K562 (cell line): ENCODE measurements at regions not wholly inside any gene's neighbourhood (a gene's known extent, or its start where the extent isn't known, plus 50 kb on each side); places are given as distances from the start of the nearest gene placed in this dataset.

Experiments
- ATAC-seq: fragments of 200-7000 bp; cut with Tn5 transposase; 3 replicates; pipeline ENCODE4 v1.9.1; 2020; ENCODE audit warnings: moderate library complexity
- BruUV-seq: library from RNA; stranded (reverse); fragments of 400-500 nt; replicated peaks from 2 replicates; lab custom pipeline; 2021; lab: Mats Ljungman, UMichigan
- CTCF ChIA-PET: fragments of 300-600 bp; formaldehyde crosslinking; extraction: SDS; loops from one replicate; lab custom pipeline; 2021; ENCODE audit warnings: low intra/inter-chr PET ratio; lab: Yijun Ruan, JAX
- POLR2A ChIA-PET: fragments of 300-600, 350-650 bp; sonication (Branson Sonifier 250); formaldehyde crosslinking; extraction: SDS; loops from one replicate; lab custom pipeline; 2021; ENCODE audit warnings: antibody characterized with exemption, inconsistent platforms; lab: Yijun Ruan, JAX
- DNase-seq, 4 experiments: peaks; one replicate each; pipeline versions ENCODE4 v3.0.0 to v3.0.0-alpha.2; 2011 to 2018; ENCODE audit warnings: low spot score in 3 of 4, mixed read lengths in 3 of 4; ENCODE audit errors: extremely low read depth in 1 of 4
- FAIRE-seq: peaks from 2 replicates; lab custom pipeline; 2011; peaks lifted over from hg19 to GRCh38; lab: Jason Lieb, UNC
- H2AFZ ChIP-seq: 2 replicates; pipeline ENCODE4 v1.6.0; 2011; ENCODE audit warnings: low read depth, low read length, control low read depth, inconsistent platforms
- H3K27ac ChIP-seq: fragments of 200-600 bp; 3 replicates; pipeline ENCODE4 v1.8.0; 2011; ENCODE audit warnings: low read depth, mild to moderate bottlenecking, control low read depth, inconsistent platforms, low read length, moderate library complexity, mixed read lengths; ENCODE audit errors: extremely low read depth
- H3K27me3 ChIP-seq, 2 experiments: fragments of 300-600 bp in 1 of 2; 2 replicates in 1 of 2; 3 replicates in 1 of 2; pipeline versions ENCODE4 v1.6.0 to v1.8.0; 2011; ENCODE audit warnings: inconsistent platforms in 2 of 2, low read length in 2 of 2, mild to moderate bottlenecking in 1 of 2, mixed read lengths in 1 of 2, moderate library complexity in 1 of 2; ENCODE audit not compliant: control insufficient read depth in 2 of 2, insufficient read depth in 2 of 2
- H3K36me3 ChIP-seq: fragments of 300-600 bp; 3 replicates; pipeline ENCODE4 v1.8.0; 2011; ENCODE audit warnings: mild to moderate bottlenecking, low read length, inconsistent platforms; ENCODE audit not compliant: control insufficient read depth, insufficient read depth
- H3K4me1 ChIP-seq, 2 experiments: fragments of 200-600 bp in 1 of 2; replicated peaks in 1 of 2; 2 replicates in 1 of 2; 3 replicates in 1 of 2; pipeline versions ENCODE4 v1.5.1 to v1.8.0; 2011; ENCODE audit warnings: inconsistent platforms in 2 of 2, low read length in 2 of 2, mild to moderate bottlenecking in 1 of 2, mixed read lengths in 1 of 2, moderate library complexity in 1 of 2; ENCODE audit not compliant: control insufficient read depth in 2 of 2, insufficient read depth in 2 of 2
- H3K4me2 ChIP-seq: 2 replicates; pipeline ENCODE4 v1.6.1; 2011; ENCODE audit warnings: low read length, control low read depth, inconsistent platforms, mixed read lengths; ENCODE audit not compliant: insufficient read depth
- H3K4me3 ChIP-seq: fragments of 200-600 bp; sonication (generic), shearing (Covaris generic); 2 replicates; pipeline ENCODE4 v1.5.1; 2016; ENCODE audit warnings: control low read depth, inconsistent platforms
- H3K79me2 ChIP-seq: fragments of 200-600 bp; 3 replicates; pipeline ENCODE4 v1.8.0; 2011; ENCODE audit warnings: low read length, inconsistent platforms; ENCODE audit not compliant: control insufficient read depth, insufficient read depth
- H3K9ac ChIP-seq, 2 experiments: 2 replicates each; pipeline versions ENCODE4 v1.6.0 to v1.6.1; 2011; ENCODE audit warnings: low read depth in 2 of 2, low read length in 2 of 2, control low read depth in 1 of 2, inconsistent platforms in 1 of 2, mild to moderate bottlenecking in 1 of 2, mixed read lengths in 1 of 2; ENCODE audit not compliant: insufficient read depth in 1 of 2
- H3K9me1 ChIP-seq: one replicate; pipeline ENCODE4 v1.6.0; 2011; ENCODE audit warnings: inconsistent platforms, mild to moderate bottlenecking, low read length, moderate library complexity; ENCODE audit not compliant: control insufficient read depth, insufficient read depth
- H3K9me3 ChIP-seq: replicated peaks from 2 replicates; pipeline ENCODE4 v1.5.1; 2011; ENCODE audit warnings: low read depth, low read length, inconsistent platforms; ENCODE audit not compliant: control insufficient read depth, insufficient read depth
- H4K20me1 ChIP-seq: replicated peaks from 2 replicates; pipeline ENCODE4 v1.6.1; 2011; ENCODE audit warnings: low read length, inconsistent platforms, mixed read lengths; ENCODE audit not compliant: control insufficient read depth, insufficient read depth
- CC2D1A ChIP-seq: fragments of 450-650 bp; IDR thresholded peaks from 2 replicates; pipeline ENCODE4 v1.6.1; 2017; ENCODE audit warnings: mild to moderate bottlenecking
- CCAR2 ChIP-seq: fragments of 200-400 bp; formaldehyde crosslinking; IDR thresholded peaks from 2 replicates; pipeline ENCODE4 v1.6.1; 2017; ENCODE audit warnings: mild to moderate bottlenecking, low read depth, low read length
- E2F1 ChIP-seq: sonication (generic); formaldehyde crosslinking; IDR thresholded peaks from 2 replicates; pipeline ENCODE4 v1.8.1; 2023; ENCODE audit warnings: mild to moderate bottlenecking, missing genetic modification reagents, moderate library complexity
- ELF4 ChIP-seq: fragments of 450-650 bp; formaldehyde crosslinking; IDR thresholded peaks from 2 replicates; pipeline ENCODE4 v1.4.0; 2022; ENCODE audit warnings: missing genetic modification characterization
- HMGXB4 ChIP-seq: sonication (generic); formaldehyde crosslinking; IDR thresholded peaks from 2 replicates; pipeline ENCODE4 v1.8.1; 2023; ENCODE audit warnings: mild to moderate bottlenecking, missing genetic modification reagents
- KAT2B ChIP-seq: IDR thresholded peaks from one replicate; pipeline ENCODE4 v1.6.1; 2012; ENCODE audit warnings: low read depth, mild to moderate bottlenecking, control low read depth, inconsistent platforms, low read length, moderate library complexity
- KHSRP ChIP-seq: fragments of 450-650 bp; IDR thresholded peaks from 2 replicates; pipeline ENCODE4 v1.6.1; 2017
- MEF2A ChIP-seq: IDR thresholded peaks from 2 replicates; pipeline ENCODE4 v1.6.1; 2011; ENCODE audit warnings: low read depth, mild to moderate bottlenecking, low read length, moderate library complexity; ENCODE audit not compliant: control insufficient read depth
- POLR2A ChIP-seq: fragments of 450-650 bp; conservative IDR thresholded peaks from 2 replicates; pipeline ENCODE4 v1.6.1; 2016
- PRPF4 ChIP-seq: fragments of 200-400 bp; formaldehyde crosslinking; IDR thresholded peaks from one replicate; pipeline ENCODE4 v1.6.1; 2017; ENCODE audit warnings: low read length, low read depth, mild to moderate bottlenecking; ENCODE audit not compliant: insufficient read depth, poor library complexity, severe bottlenecking
- PTRF ChIP-seq: fragments of 450-650 bp; IDR thresholded peaks from 2 replicates; pipeline ENCODE4 v1.6.1; 2016; ENCODE audit warnings: mild to moderate bottlenecking, missing genetic modification characterization, missing compliant biosample characterization
- RBM34 ChIP-seq: fragments of 200-400 bp; formaldehyde crosslinking; IDR thresholded peaks from 2 replicates; pipeline ENCODE4 v1.6.1; 2018; ENCODE audit warnings: low read length, borderline replicate concordance; ENCODE audit not compliant: insufficient read depth
- SMAD4 ChIP-seq: fragments of 250-450 bp; sonication (Bioruptor Pico); conservative IDR thresholded peaks from 2 replicates; pipeline ENCODE4 v1.8.0; 2021; ENCODE audit warnings: inconsistent platforms, mild to moderate bottlenecking, moderate library complexity
- TAF15 ChIP-seq: fragments of 200-400 bp; formaldehyde crosslinking; IDR thresholded peaks from 2 replicates; pipeline ENCODE4 v1.6.1; 2017; ENCODE audit warnings: mild to moderate bottlenecking, low read depth, low read length, moderate library complexity
- WGBS: fragments of 100-300 bp; shearing (Covaris generic); methylation state at CpG from one replicate; pipeline ENCODE4 v1.1.6; 2016; ENCODE audit warnings: low coverage, mixed read lengths; ENCODE audit not compliant: insufficient coverage; ENCODE audit errors: missing lambda C conversion rate; 5-methylcytosine and 5-hydroxymethylcytosine counted together
- in situ Hi-C: fragments of 300-500 bp; cut with MboI; formaldehyde crosslinking; loops from 4 replicates; pipeline ENCODE4 v1.15.0; 2018; ENCODE audit warnings: inconsistent platforms, mixed read lengths
- intact Hi-C: fragments of 100-400 bp; cut with micrococcal nuclease; formaldehyde crosslinking; loops from 2 replicates; pipeline ENCODE4 v1.14.2; 2022

GRCh38 chr7:8356071-8356470, 77.3 kb upstream of the NXPH1 start (continued):
- TF ChIP-seq HMGXB4 (CRISPR knock-in tag) = no peak

- Histone ChIP-seq H3K9ac (no peak overlapping the region), H3K4me3 (no peak overlapping the region), H3K79me2 (no peaks in the 10 kb centered on the region), H3K4me1 (no peaks in the 10 kb centered on the region; a peak in 1 of 5 replicates), H3K9me1 (no peaks in the 10 kb centered on the region), H3K4me2 (no peak overlapping the region), H3K9me3 (no peaks in the 10 kb centered on the region), H3K27me3 (no peaks in the 10 kb centered on the region), H4K20me1 (no peaks in the 10 kb centered on the region), H3K27ac (no peak overlapping the region), H3K36me3 (no peaks in the 10 kb centered on the region), H2AFZ (no peak overlapping the region)
- ChIA-PET POLR2A (no interaction called here), CTCF (no interaction called here)
- no TSS peak for BruUV-seq
- WGBS = 9% methylated on average over 2 of the region's 2 CpGs
- in situ Hi-C loops (no loop called here), intact Hi-C loops (no loop called here)
- no peak for ATAC-seq
- no peak for DNase-seq
- FAIRE-seq = no peak
- TF ChIP-seq PTRF = no peak
- no peak for TF ChIP-seq KAT2B
- TF ChIP-seq TAF15 = no peak
- no peak for TF ChIP-seq CC2D1A
- no peak for TF ChIP-seq PRPF4
- no peak for TF ChIP-seq SMAD4 (CRISPR knock-in tag)
- no peak for TF ChIP-seq MEF2A
- no peak for TF ChIP-seq POLR2A
- TF ChIP-seq E2F1 (CRISPR knock-in tag) = no peak
- no peak for TF ChIP-seq KHSRP
- TF ChIP-seq ELF4 (CRISPR knock-in tag) = no peak
- TF ChIP-seq RBM34 = no peak
- TF ChIP-seq CCAR2 = no peak
Observed at GRCh38 chr7:8357536-8357935, 75.9 kb upstream of the NXPH1 start.
